ENCODE measurements at regions not wholly inside any gene's neighbourhood (a gene's known extent, or its start where the extent isn't known, plus 50 kb on each side); places are given as distances from the start of the nearest gene placed in this dataset.

DNA sequence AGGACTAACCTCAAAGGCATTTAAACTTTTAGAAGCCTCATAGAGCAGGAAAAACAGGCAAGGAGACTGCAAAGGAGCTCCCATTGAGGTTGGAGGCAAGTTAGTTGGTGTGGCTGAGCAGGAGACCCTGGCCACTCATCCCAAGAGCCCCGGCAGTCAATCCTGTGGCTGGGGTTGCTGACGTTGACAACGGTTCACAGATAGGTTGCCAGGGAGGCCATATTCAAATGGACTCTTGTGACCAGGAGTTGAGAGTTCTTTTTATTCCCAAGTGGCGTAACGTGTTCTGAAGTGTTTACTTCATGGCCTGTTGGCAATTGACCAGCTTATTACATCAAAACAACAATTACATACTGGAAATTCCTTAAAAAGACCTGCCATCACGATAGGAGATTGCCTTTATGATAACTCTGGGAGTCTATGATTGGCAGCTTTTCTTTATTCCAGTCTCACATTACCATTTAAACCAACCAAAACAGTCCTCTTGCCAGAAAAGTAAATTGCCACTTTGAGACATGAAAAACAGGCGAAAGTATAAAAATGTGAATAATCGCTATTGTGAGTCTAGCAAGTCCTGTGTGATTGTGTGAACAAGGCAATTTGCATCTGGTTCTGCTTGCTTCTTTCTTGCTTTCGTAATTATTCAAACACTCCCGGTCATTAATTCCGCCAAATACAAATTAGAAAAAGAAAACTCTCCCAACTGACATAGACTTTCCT is 394.9 kb downstream of the MED10 start:
- DNase-seq: no peak

DNA sequence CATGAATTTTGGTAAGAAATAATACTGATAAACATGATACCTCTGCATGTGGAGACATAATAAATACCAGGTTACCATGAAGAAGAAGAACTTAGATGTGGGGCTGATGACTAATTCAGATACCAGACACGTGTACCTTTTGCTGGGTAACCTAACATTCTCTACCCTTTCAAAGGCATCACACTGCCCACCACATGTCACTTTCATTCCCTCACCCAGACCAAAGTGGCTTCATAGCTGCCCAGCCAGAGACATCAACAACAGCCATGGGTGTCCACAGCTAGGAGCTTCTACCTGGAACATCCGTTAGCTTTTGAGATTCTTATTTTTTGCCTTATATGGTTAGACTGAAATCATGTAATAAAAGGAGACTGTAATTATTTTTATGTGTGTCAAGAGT is 396.8 kb downstream of the MED10 start:
- no peak for DNase-seq

GRCh38 chr5:5980538-5980895 is 397.8 kb downstream of the MED10 start:
- DNase-seq: no peak

- DNase-seq: no peak
Observed at GRCh38 chr5:5979761-5980537, 398.4 kb downstream of the MED10 start.

DNA sequence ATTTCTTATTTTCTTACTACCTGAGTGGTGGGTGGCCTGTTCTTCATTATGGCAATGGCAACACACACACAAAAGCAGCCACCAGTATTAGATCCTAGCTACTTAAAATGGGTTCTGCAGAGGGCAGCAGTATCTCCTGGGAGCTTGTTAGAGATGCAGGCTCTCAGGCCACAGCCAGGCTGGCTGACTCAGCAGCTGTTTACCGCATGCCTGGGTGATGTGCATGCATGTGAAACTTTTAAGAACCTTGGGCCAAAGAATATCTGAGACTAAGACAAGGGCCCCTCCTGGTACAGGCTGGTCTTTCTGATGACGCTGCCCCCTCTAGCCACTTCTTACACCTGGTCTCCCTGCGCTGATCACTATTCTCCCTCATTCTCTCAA is 399.0 kb downstream of the MED10 start:
- DNase-seq: no peak

- no peak for DNase-seq
Observed at GRCh38 chr5:5978501-5979376, 399.6 kb downstream of the MED10 start.

DNA sequence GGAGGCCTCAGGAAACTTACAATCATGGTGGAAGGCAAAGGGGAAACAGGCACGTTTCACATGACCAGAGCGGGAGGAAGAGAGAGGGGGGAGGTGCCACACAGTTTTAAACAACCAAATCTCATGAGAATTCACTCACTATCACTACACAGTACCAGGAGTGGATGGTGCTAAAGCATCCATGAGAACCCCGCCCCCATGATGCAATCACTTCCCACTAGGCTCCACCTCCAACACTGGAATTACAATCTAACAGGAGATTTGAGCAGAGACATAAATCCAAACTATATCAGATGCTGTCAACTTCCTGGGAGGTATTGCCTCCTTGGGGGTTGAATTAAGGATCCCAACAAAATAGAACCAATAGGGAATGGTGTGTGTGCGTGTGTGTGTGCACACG is 407.1 kb downstream of the MED10 start:
- DNase-seq: no peak

- no peak for DNase-seq
Observed at GRCh38 chr5:5969942-5970483, 408.3 kb downstream of the MED10 start.

DNA sequence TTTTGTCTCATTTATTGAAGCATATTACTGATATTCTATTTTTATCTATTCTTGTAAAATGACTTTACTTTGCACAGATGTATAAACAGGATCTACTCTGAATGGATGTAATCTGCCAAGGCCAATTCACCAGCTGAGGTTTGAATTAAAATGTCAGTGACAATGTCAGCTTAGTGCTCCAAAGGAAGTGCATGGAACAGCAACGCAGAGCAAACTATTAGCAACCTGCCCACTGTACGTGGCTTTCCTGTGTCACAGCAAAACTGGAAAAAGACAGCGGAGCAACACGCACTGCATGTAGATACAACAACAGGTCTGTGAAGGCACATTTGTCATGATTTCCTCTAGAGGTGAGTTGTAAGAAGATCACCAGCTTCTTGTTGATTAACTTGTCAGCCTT is 409.4 kb downstream of the MED10 start:
- no peak for DNase-seq

DNA sequence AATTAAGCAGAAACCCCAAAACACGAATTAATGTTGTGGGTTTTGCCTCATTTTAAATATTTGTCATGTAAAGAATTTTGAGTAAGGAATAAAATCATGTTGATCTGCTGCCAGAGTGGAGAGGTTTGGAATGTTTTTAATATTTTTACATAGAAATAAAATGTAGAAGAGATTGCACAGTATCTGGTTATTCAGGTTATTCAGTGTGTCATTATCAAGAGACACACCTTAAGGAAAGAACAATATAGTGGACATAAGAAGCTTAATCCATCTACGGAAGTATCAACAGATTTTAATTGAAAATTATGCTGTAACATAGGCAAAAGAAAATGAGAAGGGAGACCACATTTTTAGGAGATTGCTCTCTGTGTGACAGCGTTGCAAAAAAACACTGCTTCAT is 410.4 kb downstream of the MED10 start:
- no peak for DNase-seq

GRCh38 chr5:5967373-5967772 is 411.0 kb downstream of the MED10 start:
- DNase-seq: no peak

DNA sequence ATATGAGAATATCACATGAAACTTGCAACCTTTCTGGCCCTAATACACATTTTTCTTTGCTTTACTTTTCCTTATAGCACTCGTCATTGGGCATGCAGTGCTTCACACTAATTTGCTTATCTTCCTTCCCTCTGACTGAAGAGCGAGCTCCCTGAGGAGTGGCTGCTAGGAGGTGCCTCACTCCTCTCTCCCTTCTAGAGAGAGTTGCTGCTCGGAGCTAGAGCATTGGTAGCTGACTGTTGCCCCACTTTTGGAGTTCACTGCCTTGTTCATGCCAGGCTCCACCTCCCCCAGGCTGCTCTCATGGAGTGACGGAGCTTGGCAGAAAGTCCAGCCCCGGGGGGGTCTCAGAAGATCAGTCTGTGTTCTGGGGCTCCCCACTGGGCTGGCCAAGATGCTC is 413.2 kb downstream of the MED10 start:
- DNase-seq: no peak

DNA sequence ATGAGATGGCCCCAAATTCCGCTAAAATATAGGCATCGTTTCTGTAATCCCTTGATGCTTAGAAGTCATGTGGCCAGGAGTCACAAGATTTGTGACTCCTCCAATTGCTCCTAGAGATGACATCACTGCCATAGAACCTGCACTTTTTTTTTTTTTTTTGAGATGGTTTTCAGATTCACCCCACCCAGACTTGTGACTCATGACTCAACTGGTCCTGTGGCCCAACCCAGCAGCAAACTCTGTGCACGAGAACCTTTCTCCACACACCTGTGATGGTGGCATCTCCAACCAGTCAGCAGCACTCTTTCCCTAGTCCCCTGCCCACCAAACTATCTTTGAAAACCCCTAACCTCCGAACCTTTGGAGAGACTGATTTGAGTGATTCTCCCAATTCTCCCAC is 414.0 kb downstream of the MED10 start:
- DNase-seq: no peak

DNA sequence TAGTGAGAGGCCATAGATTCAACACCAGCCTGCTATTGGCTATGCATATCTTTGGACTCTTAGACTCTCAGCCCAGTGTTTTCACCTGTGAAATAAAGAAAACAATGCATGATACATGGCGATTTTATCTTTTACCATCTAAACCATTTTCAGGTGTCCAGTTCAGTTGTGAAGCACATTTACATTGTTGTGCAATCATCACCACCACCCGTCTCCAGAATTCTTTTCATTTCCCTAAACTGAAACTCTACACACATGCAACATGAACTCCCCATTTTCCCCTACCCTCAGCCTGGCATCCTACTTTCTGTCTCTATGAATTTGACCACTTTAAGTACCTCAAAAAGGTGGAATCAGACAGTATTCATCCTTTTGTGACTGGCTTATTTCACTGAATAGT is 420.6 kb downstream of the MED10 start:
- no peak for DNase-seq

DNA sequence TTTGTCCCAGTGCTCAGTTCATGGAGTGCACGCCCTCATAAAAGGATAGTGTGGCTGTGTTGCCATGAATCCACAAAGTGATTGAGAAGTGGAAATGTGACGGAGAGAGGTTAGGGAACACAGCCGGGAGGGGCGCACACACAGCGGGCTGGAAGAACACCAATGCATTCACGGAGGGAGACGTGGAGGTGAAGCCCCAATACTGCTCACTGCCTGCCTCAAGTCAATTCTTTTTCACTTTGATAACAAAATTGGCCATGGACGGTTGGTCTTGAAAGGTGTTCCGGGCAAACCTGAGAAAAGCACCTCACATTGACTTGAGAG is 424.1 kb downstream of the MED10 start:
- DNase-seq: no peak

DNA sequence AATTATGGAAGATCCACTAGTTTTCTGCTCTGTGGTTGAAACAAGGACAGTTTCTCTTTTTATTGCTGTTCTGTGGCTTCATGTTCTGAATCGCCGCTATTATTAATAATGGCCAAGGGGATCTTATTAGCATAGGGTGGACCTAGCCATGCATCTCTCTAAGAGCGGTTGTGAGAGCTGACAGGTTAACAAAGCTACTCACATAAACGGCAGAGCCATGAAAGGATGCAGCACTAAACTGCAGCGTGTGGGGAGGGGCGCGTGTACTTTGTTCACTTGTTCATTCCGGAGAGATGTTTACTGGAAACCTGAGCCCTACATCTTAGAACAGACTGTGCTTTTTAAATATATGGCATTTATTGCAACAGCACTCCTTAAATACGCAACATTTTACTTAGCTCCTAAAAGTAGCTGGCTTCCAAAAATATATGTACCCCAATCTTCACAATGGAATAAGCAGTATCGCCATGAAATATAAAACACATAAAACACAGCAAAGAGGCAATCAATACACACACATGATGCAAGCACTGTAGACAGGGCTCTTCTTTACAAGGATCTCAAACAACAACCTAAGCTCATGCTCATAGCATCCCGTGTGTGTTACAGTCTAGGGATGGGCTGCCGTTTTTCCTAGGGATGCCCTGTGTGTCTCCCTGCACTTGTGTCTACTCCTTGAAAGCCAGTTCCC is 424.6 kb downstream of the MED10 start:
- DNase-seq: no peak

GRCh38 chr5:5951953-5952352 is 426.4 kb downstream of the MED10 start:
- no peak for DNase-seq

GRCh38 chr5:5950658-5951057 is 427.7 kb downstream of the MED10 start:
- DNase-seq: no peak

- DNase-seq: no peak
Observed at GRCh38 chr5:5941486-5941885, 436.9 kb downstream of the MED10 start.

DNA sequence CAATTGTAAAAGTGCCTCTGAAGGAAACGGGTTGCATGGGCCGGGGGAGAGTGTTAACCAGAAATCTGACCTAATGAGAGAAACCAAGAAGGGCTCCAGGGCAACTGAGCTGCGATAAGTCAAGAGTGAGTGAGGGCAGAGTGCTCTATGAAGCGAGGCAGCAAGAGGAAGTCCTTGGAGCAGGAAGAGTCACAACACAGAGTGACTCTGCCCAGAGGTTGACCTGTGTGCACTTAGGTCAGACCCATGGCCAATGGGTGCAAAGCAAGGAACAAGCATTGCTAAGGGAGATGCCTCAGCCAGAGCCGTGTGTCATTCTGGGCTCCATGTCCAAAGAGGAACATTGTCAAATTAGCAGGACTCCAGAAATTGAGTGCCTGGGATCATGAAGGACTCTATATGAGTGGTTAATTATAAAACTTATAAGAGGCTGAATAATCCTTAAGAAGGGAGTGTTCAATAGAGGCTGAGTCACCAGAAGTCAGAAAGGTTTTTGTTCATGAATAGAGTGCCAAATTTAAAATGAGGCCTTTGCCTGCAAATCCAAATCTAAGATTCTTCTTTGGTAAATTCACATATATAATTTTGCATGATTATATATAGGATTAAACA is 438.5 kb downstream of the MED10 start:
- DNase-seq: no peak

DNA sequence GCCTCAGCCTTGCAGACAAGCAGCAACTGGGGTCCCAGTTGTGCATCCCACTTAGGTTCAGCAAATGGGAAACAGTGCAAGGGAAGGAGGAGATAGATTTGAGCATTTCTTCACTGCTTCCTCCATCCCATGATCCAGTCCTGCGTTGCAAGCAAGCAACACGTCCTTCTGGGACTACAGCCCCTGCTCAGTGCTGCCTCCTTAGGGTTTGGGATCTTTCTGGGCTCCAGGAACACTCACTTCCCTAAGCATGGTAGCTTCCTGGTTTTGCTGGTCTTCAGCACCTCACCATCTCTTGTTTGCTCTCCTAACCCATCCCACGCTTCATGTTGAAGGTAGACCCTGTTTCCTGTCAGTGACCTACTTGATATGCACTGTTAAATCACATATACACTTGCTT is 444.7 kb downstream of the MED10 start:
- DNase-seq: no peak

- DNase-seq: no peak
Observed at GRCh38 chr5:5932824-5933223, 445.5 kb downstream of the MED10 start.
